ENCODE measurements at regions not wholly inside any gene's neighbourhood (a gene's known extent, or its start where the extent isn't known, plus 50 kb on each side); places are given as distances from the start of the nearest gene placed in this dataset.
"Not testable (repeated sequence)": the region's sequence is repeated elsewhere in the genome, so short reads cannot be mapped to it uniquely, and the experiment has no call there.

DNA sequence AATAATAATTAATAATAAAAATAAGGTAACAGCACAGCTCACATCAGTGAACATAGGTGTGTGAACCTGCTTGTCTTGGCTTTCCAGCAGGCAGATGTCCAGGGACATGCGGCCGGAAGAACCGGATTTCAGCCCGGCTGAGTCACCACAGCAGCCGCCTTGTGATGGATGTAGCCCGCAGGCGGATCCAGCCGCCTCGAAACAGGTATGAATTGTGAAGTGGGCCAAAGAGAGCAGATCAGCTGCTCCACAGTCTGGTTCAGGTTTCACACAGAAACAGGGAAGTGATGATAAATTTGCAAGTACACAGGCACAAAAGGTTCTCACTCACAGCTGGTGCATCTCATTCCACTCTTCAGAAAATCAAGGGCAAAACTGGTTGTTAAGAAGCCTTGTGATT lies 55.1 kb downstream of the ID4 start:
- no peak for DNase-seq

DNA sequence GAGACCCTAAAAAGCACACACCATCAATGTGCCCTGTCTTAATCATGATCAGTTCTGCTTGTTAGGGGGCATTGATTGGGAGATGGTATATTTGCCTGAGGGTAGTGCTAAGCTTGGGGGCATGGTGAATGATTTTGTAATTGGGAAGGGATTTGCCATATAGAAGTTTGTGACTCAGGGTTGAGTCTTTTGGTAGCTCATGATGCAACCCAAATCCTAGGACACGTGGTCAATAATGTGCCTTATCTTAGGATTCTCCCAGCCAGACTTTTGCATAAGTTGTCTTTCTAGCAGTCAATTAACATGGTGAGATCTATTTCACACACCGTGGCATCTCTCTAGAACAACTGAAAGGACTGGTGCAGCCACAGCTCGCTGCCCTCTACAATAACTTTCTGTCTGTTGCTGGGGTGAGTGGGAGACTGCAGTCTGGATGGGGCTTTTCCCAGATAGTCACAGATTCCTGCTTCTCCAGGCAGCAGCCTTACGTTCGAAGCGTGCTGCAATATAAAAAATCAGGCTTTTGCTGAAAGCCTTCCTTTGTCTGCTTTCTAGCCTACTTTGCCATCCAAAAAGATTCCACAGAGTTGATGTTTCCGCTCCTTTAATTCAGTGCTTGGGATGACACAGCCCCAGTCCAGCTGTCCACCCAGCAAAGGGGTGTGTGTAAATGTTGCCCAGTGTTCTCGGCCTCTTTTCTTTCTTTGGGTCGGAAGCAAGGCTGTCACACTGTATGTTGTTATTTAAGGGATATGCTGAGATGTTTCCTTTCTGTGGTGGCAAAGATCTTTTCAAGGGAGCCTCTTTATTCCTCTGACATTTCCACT lies 58.9 kb downstream of the ID4 start:
- DNase-seq: no peak

DNA sequence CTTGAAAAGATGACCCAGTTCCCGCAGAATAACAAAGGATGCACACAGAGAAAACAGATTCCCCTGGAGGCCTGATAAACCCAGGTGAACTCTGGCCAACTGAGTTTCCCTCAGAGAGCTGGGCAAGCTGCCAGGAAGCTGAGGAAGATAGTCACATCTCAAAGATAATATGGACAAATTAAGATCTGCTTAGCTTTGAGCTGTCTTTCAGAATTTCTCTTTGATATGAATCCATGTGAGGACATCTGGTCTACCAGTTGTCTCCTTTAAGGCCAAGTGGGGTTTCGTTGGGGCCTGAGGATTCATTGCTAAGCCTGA lies 59.5 kb downstream of the ID4 start:
- no peak for DNase-seq

DNA sequence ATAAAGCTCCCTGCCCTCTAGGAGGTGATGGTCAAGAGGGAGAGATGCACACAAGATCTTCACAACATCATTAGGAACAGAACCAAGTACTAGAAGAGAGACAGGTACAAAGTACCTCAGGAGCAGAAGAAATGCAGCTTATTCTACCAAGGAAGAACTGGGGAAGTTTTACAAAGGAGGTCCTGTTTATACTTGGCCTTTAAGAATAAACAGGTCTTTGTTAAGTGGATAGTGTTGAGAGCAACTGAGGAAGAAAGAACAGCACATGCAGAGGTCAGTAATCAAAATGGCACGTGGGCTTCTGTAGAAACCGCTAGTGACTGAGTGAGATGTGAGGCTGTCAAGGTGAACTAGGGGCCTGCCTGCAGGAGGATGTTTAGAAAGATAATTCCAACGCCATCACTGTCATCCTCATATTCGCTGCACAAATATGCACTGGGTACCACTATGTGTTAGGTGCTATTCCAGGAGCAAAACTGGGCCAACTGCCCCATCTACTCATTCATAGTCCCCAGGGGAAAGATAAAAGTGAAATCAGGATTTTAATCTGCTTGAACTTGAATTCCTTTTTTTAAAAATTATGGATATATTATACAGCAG lies 61.1 kb downstream of the ID4 start:
- DNase-seq: no peak

DNA sequence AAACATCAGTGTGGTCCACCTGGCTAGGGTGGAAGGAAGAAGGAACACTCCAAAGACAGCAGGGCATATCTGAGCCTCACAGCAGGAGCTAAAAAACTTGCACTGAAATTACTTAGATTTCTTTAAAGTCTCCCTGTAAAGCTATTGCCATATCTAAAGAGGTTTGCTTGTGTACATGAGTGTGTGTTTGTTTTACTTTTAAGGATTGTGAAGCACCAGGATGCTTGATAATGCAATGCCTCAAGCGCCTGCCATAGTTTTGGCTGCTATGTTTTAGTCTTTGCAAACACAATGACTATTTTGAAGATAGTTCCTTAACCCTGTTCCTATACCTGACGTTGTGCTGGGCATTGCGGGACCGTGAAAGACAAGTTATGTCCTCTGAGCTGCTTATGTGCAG lies 65.0 kb downstream of the ID4 start:
- DNase-seq: no peak

DNA sequence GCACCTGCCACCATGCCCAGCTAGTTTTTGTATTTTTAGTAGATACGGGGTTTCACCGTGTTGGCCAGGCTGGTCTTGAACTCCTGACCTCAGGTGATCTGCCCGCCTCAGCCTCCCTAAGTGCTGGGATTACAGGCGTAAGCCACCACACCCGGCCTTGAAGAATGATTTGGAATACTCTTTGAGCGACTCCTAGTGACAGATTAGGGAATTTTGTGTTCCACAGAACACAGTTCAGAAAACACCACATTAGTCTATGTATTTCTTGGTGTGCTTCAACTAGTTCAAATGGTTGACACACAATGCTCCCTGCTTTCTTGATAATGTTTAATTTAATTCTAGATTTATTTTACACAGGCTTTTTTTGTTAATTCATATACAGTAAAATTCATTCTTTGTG lies 67.2 kb downstream of the ID4 start:
- DNase-seq: not testable (repeated sequence)

DNA sequence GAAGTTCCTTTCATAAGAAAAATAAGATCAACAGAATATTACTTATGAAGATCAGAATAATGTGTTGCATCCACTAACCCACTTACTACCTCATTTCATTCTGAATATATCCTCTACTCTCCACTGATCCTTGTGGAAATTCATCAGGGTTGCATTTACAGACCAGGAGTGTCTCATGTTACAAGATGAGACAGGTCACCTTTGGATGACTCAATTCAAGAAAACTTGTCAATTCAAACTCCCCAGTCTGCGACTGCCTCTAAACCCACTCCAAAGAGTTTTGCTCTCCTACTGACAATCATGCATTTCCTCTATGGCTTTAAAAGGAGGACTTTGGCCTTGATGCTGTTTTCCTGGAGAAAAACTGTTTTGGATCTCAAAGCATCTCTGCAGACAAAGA lies 68.4 kb downstream of the ID4 start:
- no peak for DNase-seq

DNA sequence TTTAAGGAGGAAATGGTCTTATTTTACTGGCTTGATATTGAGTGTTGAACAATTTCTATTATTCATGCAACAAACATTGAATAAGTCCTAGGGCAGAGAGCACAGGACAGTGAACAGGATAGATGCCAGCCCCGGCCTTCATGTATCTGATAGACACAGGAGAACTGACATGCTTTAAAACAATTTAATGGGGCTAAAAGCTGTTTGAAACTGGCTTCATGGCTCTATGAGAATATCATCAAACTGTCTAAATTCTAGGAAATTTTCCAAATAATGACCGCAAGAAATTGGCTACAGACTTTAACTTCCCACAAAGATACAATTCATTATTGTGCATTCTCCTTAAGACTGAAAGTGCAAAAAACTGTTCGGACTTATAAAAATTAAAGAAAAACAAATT lies 69.0 kb downstream of the ID4 start:
- DNase-seq: no peak

DNA sequence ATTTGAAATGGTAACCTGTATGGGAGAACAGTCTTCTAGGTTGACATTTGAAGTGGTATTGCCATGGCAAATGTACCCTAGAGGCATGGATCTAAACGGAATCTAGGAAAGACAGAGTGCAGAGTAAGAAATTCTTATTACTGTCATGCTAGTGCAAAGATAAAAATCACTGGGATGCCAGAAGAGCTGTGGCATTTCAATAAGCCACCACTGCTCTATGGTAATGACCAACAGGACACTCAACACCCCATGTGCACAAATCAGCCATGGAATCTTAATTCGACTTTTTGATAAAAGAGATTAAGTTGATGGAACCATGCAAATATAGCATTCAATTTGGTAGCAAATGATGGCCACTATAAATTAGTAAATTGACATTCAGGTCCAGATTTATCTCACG lies 74.1 kb downstream of the ID4 start:
- no peak for DNase-seq

DNA sequence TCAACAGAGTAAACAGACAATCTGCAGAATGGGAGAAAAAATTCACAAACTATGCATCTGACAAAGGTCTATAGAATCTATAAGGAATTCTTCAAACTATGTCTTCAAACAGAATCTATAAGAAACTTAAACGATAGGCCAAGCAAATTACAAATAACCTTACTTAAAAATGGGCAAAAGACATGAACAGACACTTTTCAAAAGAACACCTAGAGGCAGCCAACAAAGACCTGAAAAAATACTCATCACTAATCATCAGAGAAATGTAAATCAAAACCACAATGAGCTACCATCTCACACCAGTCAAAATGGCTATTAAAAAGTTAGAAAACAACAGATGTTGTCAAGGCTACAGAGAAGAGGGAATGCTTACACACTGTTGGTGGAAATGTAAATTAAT lies 81.3 kb downstream of the ID4 start:
- DNase-seq: no peak

DNA sequence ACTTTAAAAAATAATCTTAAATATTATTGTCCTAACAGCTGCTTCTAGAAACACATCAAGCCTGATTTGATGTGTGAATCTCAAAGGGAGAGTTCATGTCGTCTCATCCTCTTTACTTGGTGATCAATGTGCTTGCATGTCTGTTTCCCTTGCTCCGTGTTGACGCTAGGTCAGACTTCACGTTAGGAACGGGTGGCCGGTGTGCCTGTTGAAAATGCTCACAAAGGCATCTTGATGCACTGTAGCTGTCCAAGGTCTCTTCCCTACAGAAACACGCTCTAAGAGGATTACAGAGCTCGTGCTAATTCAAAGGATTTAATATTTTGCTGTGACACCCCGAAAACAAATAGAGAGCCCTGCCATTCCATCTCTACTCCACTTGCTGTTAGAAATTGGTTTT lies 84.6 kb downstream of the ID4 start:
- DNase-seq: no peak

DNA sequence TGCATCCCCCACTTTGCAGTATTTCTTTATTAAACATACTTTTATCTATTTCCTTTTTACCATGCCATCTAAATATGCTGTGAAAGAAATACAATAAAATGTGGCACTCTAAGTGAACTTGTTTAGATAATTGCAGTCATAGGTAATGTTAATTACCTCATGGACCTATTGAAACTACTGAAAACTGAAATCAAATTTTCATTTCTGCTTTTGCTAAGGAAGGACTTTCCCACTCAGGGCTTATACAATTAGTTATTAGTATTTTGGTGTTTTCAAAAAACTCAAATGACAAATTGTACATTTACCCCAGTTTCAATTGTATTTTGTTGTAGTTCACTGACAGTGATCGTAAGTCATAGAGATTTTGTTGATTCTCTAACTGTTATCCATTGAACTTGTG lies 88.4 kb downstream of the ID4 start:
- DNase-seq: no peak

DNA sequence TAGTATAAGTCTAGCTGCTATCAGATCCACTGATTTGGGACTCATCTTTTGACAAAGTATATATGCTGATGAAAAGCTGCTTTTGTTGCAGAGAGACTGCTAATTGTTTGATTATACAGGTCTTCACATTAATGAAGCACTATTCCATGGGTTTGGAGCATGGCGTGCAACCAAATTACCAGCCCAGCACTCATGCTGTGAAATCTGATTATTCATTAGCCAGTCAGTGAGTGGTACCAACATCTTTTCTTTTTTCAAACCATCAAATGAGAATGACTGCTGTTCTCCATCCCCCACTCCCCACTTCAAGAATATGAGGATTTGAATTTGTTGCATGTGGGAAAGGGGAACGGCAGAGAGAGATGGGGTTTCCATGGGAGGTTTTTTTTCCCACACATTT lies 91.3 kb downstream of the ID4 start:
- DNase-seq: no peak

DNA sequence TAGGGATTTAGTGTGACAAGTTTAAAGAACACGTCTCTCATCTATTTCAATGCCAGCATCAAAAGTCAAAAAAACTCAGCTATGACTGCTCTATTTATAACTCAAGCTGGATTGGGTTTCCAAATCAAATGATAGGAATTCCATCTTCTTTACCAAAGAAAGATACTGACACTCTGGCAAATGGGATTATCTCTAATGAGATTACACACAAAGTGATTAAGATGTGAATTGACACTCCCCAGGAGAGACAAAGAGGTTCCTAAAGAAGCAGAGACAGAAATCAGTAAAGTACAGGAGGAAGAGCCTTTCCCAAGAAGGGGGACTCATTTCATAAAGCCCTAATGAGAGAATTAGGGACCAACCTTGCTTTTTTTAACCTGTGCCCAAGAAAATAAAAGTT lies 92.1 kb downstream of the ID4 start:
- DNase-seq: no peak

DNA sequence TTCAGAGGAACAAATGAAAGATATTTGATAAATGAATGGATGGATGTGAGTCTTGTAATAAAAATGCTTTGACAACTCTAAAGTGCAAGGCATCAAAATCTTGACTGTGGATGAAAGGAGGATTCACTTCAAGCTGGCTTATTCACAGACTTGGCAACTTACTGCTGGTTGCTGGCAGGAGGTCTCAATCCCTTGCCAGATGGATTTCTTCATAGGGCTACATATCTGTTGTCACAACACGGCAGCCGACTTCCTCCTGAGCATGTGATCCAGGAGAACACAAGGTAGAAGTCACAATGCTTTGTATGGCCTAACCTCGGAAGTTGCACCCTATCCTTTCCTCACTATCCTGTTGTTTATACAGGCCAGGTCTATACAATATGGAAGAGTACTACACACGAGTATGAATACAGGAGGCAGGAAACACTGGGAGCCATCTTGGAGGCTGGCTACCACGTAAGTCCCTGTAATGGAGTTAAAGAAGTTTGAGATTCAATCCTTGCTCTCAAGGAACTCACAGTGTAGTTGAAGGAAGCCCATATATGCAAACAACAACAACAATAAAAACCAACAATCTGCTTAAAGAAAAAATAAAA lies 97.9 kb downstream of the ID4 start:
- no peak for DNase-seq

DNA sequence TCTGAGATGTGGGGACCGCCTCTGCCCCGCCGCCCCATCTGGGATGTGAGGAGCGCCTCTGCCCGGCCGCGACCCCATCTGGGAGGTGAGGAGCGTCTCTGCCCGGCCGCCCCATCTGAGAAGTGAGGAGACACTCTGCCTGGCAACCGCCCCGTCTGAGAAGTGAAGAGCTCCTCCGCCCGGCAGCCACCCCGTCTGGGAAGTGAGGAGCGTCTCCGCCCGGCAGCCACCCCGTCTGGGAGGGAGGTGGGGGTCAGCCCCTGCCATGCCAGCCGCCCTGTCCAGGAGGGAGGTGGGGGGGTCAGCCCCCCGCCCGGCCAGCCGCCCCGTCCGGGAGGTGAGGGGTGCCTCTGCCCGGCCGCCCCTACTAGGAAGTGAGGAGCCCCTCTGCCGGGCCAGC lies 102.2 kb downstream of the ID4 start:
- DNase-seq: not testable (repeated sequence)

DNA sequence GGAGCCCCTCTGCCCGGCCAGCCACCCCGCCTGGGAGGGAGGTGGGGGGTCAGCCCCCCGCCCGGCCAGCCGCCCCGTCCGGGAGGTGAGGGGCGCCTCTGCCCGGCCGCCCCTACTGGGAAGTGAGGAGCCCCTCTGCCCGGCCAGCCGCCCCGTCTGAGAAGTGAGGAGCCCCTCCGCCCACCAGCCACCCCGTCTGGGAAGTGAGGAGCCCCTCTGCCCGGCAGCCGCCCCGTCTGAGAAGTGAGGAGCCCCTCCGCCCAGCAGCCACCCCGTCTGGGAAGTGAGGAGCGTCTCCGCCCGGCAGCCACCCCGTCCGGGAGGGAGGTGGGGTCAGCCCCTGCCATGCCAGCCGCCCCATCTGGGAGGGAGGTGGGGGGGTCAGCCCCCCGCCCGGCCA lies 102.8 kb downstream of the ID4 start:
- DNase-seq: not testable (repeated sequence)

DNA sequence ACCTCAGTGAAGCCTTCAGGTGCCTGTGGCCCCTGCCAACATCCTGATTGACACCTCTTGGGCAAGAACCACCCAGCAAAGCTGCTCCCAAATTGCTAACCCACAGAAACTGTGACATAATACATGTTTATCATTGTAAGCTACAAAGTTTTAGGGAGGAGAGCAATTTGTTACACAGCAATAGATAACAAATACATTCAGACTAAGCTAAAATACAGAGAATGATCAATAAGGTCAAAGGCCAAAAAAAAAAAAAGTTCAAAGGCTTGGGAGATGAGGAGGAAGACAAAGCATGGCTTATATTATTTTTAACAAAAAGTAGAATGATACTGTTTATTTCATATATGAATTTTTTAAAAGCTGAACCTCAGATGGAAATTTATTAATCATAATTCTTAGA lies 105.9 kb downstream of the ID4 start:
- no peak for DNase-seq

DNA sequence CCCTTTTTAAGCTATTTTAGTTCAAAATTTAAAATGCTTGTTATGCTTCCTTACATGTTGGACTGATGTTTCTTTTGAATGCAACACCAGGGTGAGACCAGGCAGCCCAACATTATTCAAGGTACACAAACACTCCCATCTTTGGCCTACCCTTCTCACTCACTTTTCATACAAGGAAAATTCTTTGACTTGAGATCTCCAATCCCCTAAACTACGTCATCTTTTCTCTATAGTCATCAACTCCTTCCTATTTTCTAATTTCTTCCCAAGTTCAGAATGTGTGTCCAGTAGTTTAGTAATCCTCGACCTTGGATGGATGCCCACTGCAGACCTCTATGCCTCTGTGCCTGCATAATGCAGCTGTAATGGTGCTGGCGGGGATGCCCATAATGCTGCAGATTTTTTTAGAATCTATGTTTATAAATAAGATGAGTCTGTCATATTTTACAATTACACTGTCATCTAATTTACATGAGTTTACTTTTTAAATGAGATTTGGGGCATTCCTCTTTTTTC lies 108.7 kb downstream of the ID4 start:
- DNase-seq: no peak

DNA sequence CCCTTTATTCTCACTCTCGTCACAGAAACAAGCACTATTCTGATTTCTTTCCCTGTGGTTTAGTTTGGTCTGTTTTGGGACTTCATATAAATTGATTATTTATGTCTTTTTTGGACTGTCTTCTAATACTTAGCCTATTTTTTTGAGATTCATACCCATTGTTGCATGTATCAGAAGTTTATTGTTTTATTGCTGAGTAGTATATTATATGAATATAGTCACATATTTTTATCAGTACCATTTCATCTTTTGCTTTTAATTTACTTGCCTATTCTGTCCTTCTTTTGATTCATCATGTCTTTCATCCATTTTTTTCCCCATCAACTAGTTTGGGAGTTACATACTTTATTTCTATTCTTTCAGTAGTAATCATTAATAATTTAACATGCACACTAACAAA lies 112.0 kb downstream of the ID4 start:
- DNase-seq: no peak

DNA sequence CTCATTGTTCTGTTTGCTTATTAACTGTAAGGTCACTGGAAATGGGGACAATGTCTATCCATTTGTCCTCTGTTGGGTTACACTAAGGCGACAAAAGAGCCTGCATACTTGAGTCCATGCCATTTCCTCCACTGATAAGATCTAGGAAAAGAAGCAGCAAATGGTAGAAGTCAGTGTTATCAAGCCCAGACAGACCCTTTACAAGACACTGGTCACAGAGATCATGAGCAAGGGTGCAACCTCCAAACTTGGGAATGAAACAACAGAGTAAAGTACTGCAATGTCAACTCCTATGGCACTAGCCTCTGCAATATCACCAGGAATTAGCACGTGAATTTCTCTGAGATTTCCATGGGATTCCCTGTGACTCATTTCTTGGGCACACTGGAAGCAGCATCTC lies 126.9 kb downstream of the ID4 start:
- no peak for DNase-seq

DNA sequence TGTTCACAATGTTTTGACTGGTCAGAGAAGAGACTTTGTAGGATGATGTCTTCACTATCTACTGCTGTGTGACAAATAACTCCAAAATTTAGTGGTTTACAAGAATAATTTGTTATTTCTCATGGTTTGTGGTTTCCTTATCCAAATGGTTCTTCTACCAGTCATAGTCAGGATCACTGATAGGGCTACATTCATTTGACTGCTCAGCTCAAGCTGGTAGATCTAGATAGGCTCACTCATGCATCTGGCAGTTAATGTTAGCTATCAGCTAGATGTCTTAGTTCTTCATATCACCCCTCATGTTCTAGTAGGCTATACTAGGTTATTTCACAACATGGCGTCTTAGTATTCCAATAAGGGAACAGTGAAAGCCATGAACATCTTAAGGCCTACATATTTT lies 131.0 kb downstream of the ID4 start:
- no peak for DNase-seq

DNA sequence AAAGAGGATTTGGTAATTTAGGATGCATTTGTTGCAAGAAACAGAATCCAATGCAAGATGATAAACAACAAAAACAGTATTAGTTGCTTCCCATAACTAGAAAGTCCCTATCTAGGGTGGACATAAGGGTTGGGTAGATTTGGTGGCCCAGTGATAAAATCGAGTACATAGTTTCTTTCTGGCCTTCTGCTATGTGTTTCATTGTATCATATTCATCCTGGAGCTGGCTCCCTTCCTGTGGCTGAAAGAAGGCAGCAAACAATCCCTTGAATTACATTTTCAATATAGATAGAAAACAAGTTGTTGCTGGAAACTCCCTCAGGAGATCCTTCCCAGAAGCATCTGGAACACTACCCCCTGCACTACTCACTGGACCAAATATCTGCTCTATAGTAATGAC lies 135.1 kb downstream of the ID4 start:
- no peak for DNase-seq

DNA sequence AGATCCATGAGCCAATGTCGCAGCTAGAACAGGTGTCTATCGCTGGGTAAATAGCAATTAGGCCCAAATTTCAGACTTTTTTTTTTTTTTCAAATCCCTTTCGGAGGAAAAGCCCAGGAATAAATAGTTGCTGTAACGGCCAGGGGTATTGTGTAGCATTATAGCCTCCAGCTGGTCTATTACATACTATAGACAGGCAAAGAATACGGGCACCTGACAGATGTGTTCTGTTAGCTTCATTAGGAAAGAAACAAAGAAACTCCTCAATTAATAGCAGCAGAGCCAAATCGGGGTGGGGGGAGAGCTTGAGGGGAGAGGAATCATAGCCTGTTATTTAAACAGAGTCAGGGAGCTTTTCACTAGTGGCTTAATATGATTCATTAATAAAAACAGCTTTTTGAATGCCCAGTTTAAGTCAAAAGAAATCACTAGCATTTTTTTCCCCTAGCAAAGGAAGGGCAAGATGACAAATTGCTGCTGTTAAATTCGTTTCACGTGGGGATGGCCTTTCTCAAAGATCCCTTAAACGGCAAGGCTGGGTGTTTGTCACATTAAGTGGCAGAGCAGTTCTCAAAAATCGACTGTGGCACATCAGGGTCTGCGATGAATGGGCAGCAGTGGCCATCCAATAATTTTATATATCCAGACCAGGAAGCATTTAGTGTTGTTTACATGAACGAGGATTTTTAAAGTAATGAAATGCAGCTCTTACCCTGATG lies 139.4 kb downstream of the ID4 start:
- peak; percentile 98 for DNase-seq
